Thyroid gland (tissue), 4 donors: ENCODE measurements at regions not wholly inside any gene's neighbourhood (a gene's known extent, or its start where the extent isn't known, plus 50 kb on each side); places are given as distances from the start of the nearest gene placed in this dataset.
A peak's percentile ranks its signal among the peaks of the same experiment; 100 is the strongest.
"Not testable (repeated sequence)": the region's sequence is repeated elsewhere in the genome, so short reads cannot be mapped to it uniquely, and the experiment has no call there.

Experiments used
- DNase-seq, 2 donors: peaks; one replicate each; pipeline ENCODE4 v3.0.0-alpha.2; 2019
- H3K27ac ChIP-seq, 3 donors: fragments of 200-600 bp; sonication (generic); 1 replicate in 2 of 3; 2 replicates in 1 of 3; pipeline ENCODE4 v1.5.1; 2016 to 2019; ENCODE audit warnings: mild to moderate bottlenecking in 1 of 3, moderate library complexity in 1 of 3
- H3K27me3 ChIP-seq: fragments of 200-600 bp; sonication (generic); one replicate; pipeline ENCODE4 v1.5.1; 2019
- H3K36me3 ChIP-seq, 2 donors: fragments of 200-600 bp; sonication (generic); one replicate each; pipeline ENCODE4 v1.5.1; 2016 to 2019
- H3K4me1 ChIP-seq, 2 donors: fragments of 200-600 bp; sonication (generic); one replicate each; pipeline ENCODE4 v1.5.1; 2017 to 2019
- H3K4me3 ChIP-seq, 3 donors: fragments of 200-600 bp; sonication (generic); replicated peaks in 1 of 3; 1 replicate in 2 of 3; 2 replicates in 1 of 3; pipeline ENCODE4 v1.5.1; 2016; ENCODE audit warnings: mild to moderate bottlenecking in 1 of 3
- H3K9me3 ChIP-seq: fragments of 200-600 bp; sonication (generic); one replicate; pipeline ENCODE4 v1.5.1; 2017
- CTCF ChIP-seq, 6 experiments: fragments of 200-600 bp in 3 of 6; fragments of 450-650 bp in 3 of 6; sonication (generic) in 3 of 6; IDR thresholded peaks; one replicate each; pipeline ENCODE4 v1.5.1; 2016 to 2019; ENCODE audit warnings: antibody characterized with exemption in 6 of 6, mild to moderate bottlenecking in 2 of 6, inconsistent platforms in 1 of 6, moderate library complexity in 1 of 6
- POLR2A ChIP-seq, 2 donors: fragments of 450-650 bp; IDR thresholded peaks; one replicate each; pipeline ENCODE4 v1.6.1; 2017; ENCODE audit warnings: antibody characterized with exemption in 2 of 2, mild to moderate bottlenecking in 2 of 2, moderate library complexity in 1 of 2
- WGBS, 2 donors: methylation state at CpG; one replicate each; pipeline ENCODE4 v1.1.5; 2017; 5-methylcytosine and 5-hydroxymethylcytosine counted together
- intact Hi-C: fragments of 100-400 bp; cut with DNase I; formaldehyde crosslinking; loops from one replicate; pipeline ENCODE4 v1.15.1; 2023

DNA sequence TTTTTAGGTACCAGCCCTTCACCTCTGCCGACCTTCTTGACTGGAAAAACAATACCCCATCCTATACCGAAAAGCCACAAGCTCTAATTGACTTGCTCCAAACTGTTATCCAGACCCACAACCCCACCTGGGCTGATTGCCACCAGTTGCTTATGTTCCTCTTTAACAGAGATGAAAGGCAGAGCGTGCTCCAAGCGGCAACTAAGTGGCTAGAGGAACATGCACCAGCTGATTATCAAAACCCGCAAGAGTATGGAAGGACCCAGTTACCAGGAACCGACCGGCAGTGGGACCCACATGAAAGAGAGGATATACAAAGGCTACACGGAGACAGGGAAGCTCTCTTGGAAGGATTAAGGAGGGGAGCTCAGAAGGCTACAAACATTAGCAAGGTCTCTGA, 86.1 kb upstream of the TANC1 start:
- 78 to 79% methylated on average over 8 of the region's 8 CpGs for WGBS, 2 donors

GRCh38 chr2:158884552-158884951, 83.9 kb upstream of the TANC1 start:
- intact Hi-C loops, H3K4me1 ChIP-seq, H3K27me3 ChIP-seq, H3K9me3 ChIP-seq, H3K4me3 ChIP-seq, H3K27ac ChIP-seq, DNase-seq, H3K36me3 ChIP-seq: not testable (repeated sequence)
- 88 to 94% methylated on average over 3 of the region's 3 CpGs for WGBS, 2 donors

More for the DNA sequence above, 86.1 kb upstream of the TANC1 start:
- H3K27ac ChIP-seq = no peak overlapping the region
- H3K4me3 ChIP-seq = no peak overlapping the region
- TF ChIP-seq POLR2A (IDR thresholded peaks at IDR 0.05) = no peak
- TF ChIP-seq CTCF (IDR thresholded peaks at IDR 0.05) = no peak
- no peaks in the 10 kb centered on the region for H3K4me1 ChIP-seq
- intact Hi-C loops = no loop called here
- DNase-seq = no peak
- no peaks in the 10 kb centered on the region for H3K36me3 ChIP-seq
- H3K9me3 ChIP-seq = no peaks in the 10 kb centered on the region
- H3K27me3 ChIP-seq = no peaks in the 10 kb centered on the region

DNA sequence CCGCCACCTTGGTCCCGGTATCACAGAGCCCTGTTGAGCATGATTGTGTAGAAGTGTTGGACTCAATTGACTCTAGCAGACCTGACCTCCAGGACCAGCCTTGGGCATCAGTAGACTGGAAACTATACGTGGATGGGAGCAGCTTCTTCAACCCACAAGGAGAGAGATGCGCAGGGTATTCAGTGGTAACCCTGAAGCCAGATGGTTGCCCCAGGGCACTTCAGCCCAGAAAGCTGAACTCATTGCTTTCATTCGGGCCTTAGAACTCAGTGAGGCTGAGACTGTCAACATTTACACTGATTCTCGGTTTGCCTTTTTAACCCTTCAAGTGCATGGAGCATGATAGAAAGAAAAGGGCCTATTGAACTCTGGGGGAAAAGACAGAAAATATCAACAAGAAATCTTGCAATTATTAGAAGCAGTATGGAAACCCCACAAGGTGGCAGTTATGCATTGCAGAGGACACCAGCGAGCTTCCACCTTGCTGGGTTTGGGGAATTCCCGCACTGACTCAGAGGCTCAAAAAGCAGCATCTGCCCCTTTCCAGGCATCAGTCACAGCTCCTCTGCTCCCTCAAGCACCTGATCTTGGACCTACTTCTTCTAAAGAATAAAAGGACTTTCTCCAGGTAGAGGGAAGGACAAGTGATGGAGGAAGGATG, 83.3 kb upstream of the TANC1 start:
- H3K4me3 ChIP-seq, intact Hi-C loops, H3K27me3 ChIP-seq, DNase-seq, H3K9me3 ChIP-seq, H3K27ac ChIP-seq, H3K36me3 ChIP-seq, H3K4me1 ChIP-seq: not testable (repeated sequence)
- 79 to 83% methylated on average over 8 of the region's 8 CpGs for WGBS, 2 donors

DNA sequence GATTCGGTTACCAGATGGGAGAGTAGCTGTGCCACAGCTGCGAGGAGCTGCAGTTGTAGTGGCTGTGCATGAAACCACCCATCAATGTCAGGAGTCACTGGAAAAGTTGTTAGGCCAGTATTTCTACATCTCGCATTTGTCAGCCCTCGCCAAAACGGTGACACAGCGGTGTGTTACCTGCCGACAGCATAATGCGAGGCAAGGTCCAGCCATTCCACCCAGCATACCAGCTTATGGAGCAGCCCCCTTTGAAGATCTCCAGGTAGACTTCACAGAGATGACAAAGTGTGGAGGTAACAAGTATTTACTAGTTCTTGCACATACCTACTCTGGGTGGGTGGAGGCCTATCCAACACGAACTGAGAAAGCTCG, 82.8 kb upstream of the TANC1 start:
- H3K27ac ChIP-seq, intact Hi-C loops, H3K4me3 ChIP-seq, H3K9me3 ChIP-seq, H3K27me3 ChIP-seq, H3K36me3 ChIP-seq, H3K4me1 ChIP-seq: not testable (repeated sequence)
- 62 to 63% methylated on average over 10 of the region's 10 CpGs for WGBS, 2 donors
- peak; percentile 68 to 82 for DNase-seq

DNA sequence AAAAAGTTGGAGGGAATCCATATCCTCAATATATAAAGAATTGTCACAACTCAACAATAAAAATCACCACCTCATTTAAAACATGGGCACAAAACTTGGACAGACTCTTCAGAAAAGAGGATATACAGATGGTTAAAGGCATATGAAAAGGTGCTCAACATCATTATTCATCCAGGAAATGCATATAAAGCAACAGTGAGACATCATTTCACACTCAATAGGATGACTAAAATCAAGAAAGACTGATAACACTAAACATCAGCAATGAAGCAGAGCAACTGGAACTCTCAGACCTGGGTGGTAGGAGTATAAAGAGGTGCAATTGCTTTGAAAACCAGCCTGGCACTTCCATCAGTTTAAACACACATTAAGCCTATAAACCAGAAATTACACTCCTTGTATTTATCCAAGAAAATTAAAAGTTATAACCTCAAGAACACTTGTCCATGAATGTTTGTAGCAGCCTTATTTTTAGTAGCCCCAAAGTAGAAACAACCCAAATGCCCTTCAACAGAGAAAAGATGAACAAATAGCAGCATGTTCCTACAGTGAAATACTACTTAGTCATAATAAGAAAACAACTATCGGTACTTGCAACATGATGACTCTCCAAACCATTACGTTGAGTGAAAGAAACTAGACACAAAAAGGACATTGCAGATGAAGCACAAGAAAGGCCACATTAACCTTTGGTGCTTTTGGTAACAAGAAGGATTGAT, 79.1 kb upstream of the TANC1 start:
- WGBS, 2 donors = 92 to 95% methylated on average over 2 of the region's 2 CpGs
- Histone ChIP-seq H3K27ac (no peak overlapping the region), H3K4me1 (peaks cover 0 to 16% of the 10 kb centered on the region in 2 donors), H3K9me3 (no peaks in the 10 kb centered on the region), H3K36me3 (no peaks in the 10 kb centered on the region), H3K4me3 (no peak overlapping the region), H3K27me3 (no peaks in the 10 kb centered on the region)
- no peak for TF ChIP-seq CTCF (IDR thresholded peaks at IDR 0.05)
- TF ChIP-seq POLR2A (IDR thresholded peaks at IDR 0.05) = no peak
- DNase-seq = no peak
- intact Hi-C loops = no loop called here

DNA sequence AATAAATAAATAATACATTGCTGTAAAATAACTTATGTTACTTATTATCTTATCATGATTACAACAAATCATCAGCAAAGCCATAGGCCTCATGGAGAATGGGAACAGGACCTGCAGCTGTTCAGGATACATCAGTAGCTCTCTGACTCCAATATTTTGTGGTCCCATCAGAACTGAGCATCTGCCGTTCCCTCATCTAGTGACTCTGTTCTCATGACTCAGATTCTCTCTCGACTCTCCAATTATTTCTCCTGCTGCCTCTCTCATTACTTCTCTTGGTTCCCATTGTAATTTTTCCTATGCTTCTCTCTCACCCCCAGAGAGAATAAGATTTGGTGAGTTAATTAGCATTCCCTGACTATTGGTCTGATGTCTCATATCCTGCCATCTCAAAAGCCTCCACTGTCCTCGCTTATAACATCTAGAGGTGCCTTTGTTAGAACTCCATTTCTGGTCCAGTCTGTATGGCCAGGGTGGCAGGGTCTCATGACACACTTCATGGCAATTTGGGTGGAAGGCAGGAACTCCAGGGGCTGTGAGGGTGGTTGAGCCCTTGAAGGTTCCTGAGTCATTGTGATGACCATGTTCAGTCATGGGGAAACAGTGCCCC, 78.0 kb upstream of the TANC1 start:
- H3K36me3 ChIP-seq = no peaks in the 10 kb centered on the region
- no peaks in the 10 kb centered on the region for H3K27me3 ChIP-seq
- no peak for DNase-seq
- H3K4me3 ChIP-seq = no peak overlapping the region
- 97 to 98% methylated on average over 3 of the region's 3 CpGs for WGBS, 2 donors
- no peaks in the 10 kb centered on the region for H3K9me3 ChIP-seq
- no peak overlapping the region for H3K27ac ChIP-seq
- H3K4me1 ChIP-seq = peaks cover 0 to 16% of the 10 kb centered on the region in 2 donors
- no peak for TF ChIP-seq POLR2A (IDR thresholded peaks at IDR 0.05)
- no peak for TF ChIP-seq CTCF (IDR thresholded peaks at IDR 0.05)
- intact Hi-C loops = no loop called here
